ENCODE measurements at regions not wholly inside any gene's neighbourhood (a gene's known extent, or its start where the extent isn't known, plus 50 kb on each side); places are given as distances from the start of the nearest gene placed in this dataset.

DNA sequence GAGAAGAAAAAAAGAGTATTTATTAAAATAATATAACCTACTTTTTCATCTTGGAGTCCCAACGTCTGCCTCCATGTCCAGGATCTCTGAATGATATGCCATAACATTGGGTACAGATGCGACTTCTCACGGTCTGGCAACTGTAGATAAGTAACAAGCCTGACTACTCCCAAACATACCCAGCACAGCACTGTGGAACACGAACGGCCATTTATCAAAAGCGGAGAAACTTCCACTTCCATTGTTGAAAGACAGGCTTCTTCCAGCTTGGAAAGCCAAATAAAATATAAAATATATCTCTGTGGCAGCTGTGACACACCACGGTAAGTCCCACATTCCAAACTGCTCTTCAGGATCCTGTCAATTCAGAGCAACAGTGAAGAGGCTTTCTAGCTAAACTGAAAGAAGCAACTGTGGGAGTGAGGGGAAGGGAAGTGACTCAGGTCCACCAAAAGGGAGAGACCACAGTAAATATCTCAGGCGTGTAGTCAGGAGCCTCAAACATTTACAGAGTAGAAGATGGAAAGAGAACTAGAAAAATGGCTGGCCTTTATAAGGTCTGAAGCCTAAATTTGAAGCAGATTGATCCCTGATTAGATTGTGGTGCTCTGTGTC is 331.7 kb downstream of the LIG4 start:
- TF ChIP-seq, protein P1, sequence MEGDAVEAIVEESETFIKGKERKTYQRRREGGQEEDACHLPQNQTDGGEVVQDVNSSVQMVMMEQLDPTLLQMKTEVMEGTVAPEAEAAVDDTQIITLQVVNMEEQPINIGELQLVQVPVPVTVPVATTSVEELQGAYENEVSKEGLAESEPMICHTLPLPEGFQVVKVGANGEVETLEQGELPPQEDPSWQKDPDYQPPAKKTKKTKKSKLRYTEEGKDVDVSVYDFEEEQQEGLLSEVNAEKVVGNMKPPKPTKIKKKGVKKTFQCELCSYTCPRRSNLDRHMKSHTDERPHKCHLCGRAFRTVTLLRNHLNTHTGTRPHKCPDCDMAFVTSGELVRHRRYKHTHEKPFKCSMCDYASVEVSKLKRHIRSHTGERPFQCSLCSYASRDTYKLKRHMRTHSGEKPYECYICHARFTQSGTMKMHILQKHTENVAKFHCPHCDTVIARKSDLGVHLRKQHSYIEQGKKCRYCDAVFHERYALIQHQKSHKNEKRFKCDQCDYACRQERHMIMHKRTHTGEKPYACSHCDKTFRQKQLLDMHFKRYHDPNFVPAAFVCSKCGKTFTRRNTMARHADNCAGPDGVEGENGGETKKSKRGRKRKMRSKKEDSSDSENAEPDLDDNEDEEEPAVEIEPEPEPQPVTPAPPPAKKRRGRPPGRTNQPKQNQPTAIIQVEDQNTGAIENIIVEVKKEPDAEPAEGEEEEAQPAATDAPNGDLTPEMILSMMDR (IDR thresholded peaks at IDR 0.05; ENCODE audit: low read depth, low read length): no peak
- no peak for TF ChIP-seq POLR2A (IDR thresholded peaks at IDR 0.05; ENCODE audit: extremely low read depth, insufficient read length)
- no peak for TF ChIP-seq MYC (IDR thresholded peaks at IDR 0.05; ENCODE audit: low read depth, low read length)
- TF ChIP-seq, protein P2, sequence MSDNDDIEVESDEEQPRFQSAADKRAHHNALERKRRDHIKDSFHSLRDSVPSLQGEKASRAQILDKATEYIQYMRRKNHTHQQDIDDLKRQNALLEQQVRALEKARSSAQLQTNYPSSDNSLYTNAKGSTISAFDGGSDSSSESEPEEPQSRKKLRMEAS (IDR thresholded peaks at IDR 0.05; ENCODE audit: low read depth, low read length): no peak

Data from NB4 (cell line).